GM23338 (cell line): ENCODE measurements at regions not wholly inside any gene's neighbourhood (a gene's known extent, or its start where the extent isn't known, plus 50 kb on each side); places are given as distances from the start of the nearest gene placed in this dataset.

ENCODE experiments used
- ATAC-seq: fragments of 200-7000 bp; cut with Tn5 transposase; 3 replicates; pipeline ENCODE4 v1.9.1; 2020
- DNase-seq: peaks from one replicate; pipeline ENCODE4 v3.0.0-alpha.2; 2015; ENCODE audit warnings: low spot score
- H2AFZ ChIP-seq: fragments of 200-600 bp; sonication (generic); 2 replicates; pipeline ENCODE4 v1.8.0; 2016; ENCODE audit warnings: antibody characterized with exemption, mild to moderate bottlenecking, moderate library complexity
- H3F3A ChIP-seq: fragments of 200-600 bp; sonication (generic); replicated peaks from 2 replicates; pipeline ENCODE4 v1.8.0; 2017; ENCODE audit warnings: antibody characterized with exemption, mixed run types, low read depth
- H3K27ac ChIP-seq: fragments of 200-600 bp; sonication (generic); 2 replicates; pipeline ENCODE4 v1.6.1; 2016; ENCODE audit warnings: low read depth
- H3K27me3 ChIP-seq: fragments of 200-600 bp; sonication (generic); 2 replicates; pipeline ENCODE4 v1.8.0; 2016; ENCODE audit warnings: mild to moderate bottlenecking, mixed run types, moderate library complexity; ENCODE audit not compliant: insufficient read depth
- H3K36me3 ChIP-seq: fragments of 200-600 bp; sonication (generic); 2 replicates; pipeline ENCODE4 v1.8.0; 2016; ENCODE audit warnings: mild to moderate bottlenecking; ENCODE audit not compliant: insufficient read depth
- H3K4me1 ChIP-seq: fragments of 200-600 bp; sonication (generic); 2 replicates; pipeline ENCODE4 v1.8.0; 2016; ENCODE audit warnings: mild to moderate bottlenecking, moderate library complexity; ENCODE audit not compliant: insufficient read depth
- H3K4me2 ChIP-seq: fragments of 200-600 bp; sonication (generic); 2 replicates; pipeline ENCODE4 v1.7.1; 2017; ENCODE audit warnings: mixed run types
- H3K4me3 ChIP-seq: fragments of 200-600 bp; sonication (generic); 2 replicates; pipeline ENCODE4 v1.6.1; 2016; ENCODE audit warnings: mixed run types
- H3K79me2 ChIP-seq: fragments of 200-600 bp; sonication (generic); replicated peaks from 2 replicates; pipeline ENCODE4 v1.8.0; 2017; ENCODE audit warnings: mild to moderate bottlenecking; ENCODE audit not compliant: insufficient read depth
- H3K9me2 ChIP-seq: fragments of 200-600 bp; sonication (generic); 2 replicates; pipeline ENCODE4 v1.8.0; 2017; ENCODE audit not compliant: insufficient read depth
- H4K20me1 ChIP-seq: fragments of 200-600 bp; sonication (generic); replicated peaks from 2 replicates; pipeline ENCODE4 v1.8.0; 2017; ENCODE audit warnings: mild to moderate bottlenecking; ENCODE audit not compliant: insufficient read depth
- H3K27ac Mint-ChIP-seq: 2 replicates; pipeline ENCODE4 v1.8.0; 2020; ENCODE audit warnings: inconsistent platforms, mild to moderate bottlenecking, moderate library complexity, mixed read lengths
- H3K27me3 Mint-ChIP-seq: 3 replicates; pipeline ENCODE4 v1.8.0; 2022; ENCODE audit warnings: low read depth, mild to moderate bottlenecking, moderate library complexity, mixed read lengths, inconsistent platforms; ENCODE audit not compliant: insufficient read depth, poor library complexity
- H3K36me3 Mint-ChIP-seq: 3 replicates; pipeline ENCODE4 v1.8.0; 2021; ENCODE audit warnings: low read depth, mild to moderate bottlenecking, inconsistent platforms, moderate library complexity, mixed read lengths
- H3K4me1 Mint-ChIP-seq: 3 replicates; pipeline ENCODE4 v1.8.0; 2020; ENCODE audit warnings: mild to moderate bottlenecking, inconsistent platforms, mixed read lengths
- H3K4me3 Mint-ChIP-seq: 3 replicates; pipeline ENCODE4 v1.8.0; 2021; ENCODE audit warnings: moderate library complexity, mild to moderate bottlenecking, inconsistent platforms, mixed read lengths
- H3K9me3 Mint-ChIP-seq: 3 replicates; pipeline ENCODE4 v1.8.0; 2020; ENCODE audit warnings: moderate library complexity, mild to moderate bottlenecking, inconsistent platforms, mixed read lengths
- CREB1 ChIP-seq: fragments of 250-450 bp; sonication (Bioruptor Pico); IDR thresholded peaks from 2 replicates; pipeline ENCODE4 v1.5.0; 2020; ENCODE audit warnings: low read depth, mild to moderate bottlenecking, moderate library complexity
- CTCF ChIP-seq, 2 experiments: fragments of 200-600 bp in 1 of 2; sonication (generic) in 1 of 2; conservative IDR thresholded peaks; 2 replicates each; pipeline versions ENCODE4 v1.5.1 to v1.6.1; 2016 to 2017; ENCODE audit warnings: antibody characterized with exemption in 2 of 2, low read depth in 2 of 2, mild to moderate bottlenecking in 2 of 2, moderate library complexity in 1 of 2
- ETS1 ChIP-seq: IDR thresholded peaks from 2 replicates; pipeline ENCODE4 v1.6.1; 2016; ENCODE audit warnings: antibody characterized with exemption
- JUNB ChIP-seq: IDR thresholded peaks from one replicate; pipeline ENCODE4 v1.6.1; 2016; ENCODE audit warnings: antibody characterized with exemption; ENCODE audit not compliant: unreplicated experiment
- REST ChIP-seq: IDR thresholded peaks from one replicate; pipeline ENCODE4 v1.6.1; 2018; ENCODE audit warnings: antibody characterized with exemption; ENCODE audit not compliant: unreplicated experiment
- STAT1 ChIP-seq: IDR thresholded peaks from one replicate; pipeline ENCODE4 v1.6.1; 2016; ENCODE audit warnings: antibody characterized with exemption; ENCODE audit not compliant: unreplicated experiment
- ZNF114 ChIP-seq: fragments of 250-450 bp; sonication (Bioruptor Pico); IDR thresholded peaks from 2 replicates; pipeline ENCODE4 v1.5.0; 2020; ENCODE audit warnings: mild to moderate bottlenecking, moderate library complexity
- ZNF331 ChIP-seq: fragments of 250-450 bp; sonication (Bioruptor Pico); IDR thresholded peaks from 2 replicates; pipeline ENCODE4 v1.5.0; 2020; ENCODE audit warnings: low read depth, mild to moderate bottlenecking, moderate library complexity
- ZNF462 ChIP-seq: fragments of 250-450 bp; sonication (Bioruptor Pico); IDR thresholded peaks from 2 replicates; pipeline ENCODE4 v1.5.0; 2020; ENCODE audit warnings: mild to moderate bottlenecking, moderate library complexity

GRCh38 chr3:90025019-90025418 is 917.6 kb downstream of the EPHA3 start (continued):
- TF ChIP-seq ZNF114 (CRISPR knock-in tag) (no peak), ETS1 (no peak), REST (no peak), CREB1 (no peak)

- 0 out of 2 replicates have a peak overlapping the region, but pooled peaks have one; percentile 25 for H2AFZ ChIP-seq
- H3K9me2 ChIP-seq = no peaks in the 10 kb centered on the region; the same call in 1 of the 2 replicates
- H3K4me1 ChIP-seq = no peaks in the 10 kb centered on the region
- no peak overlapping the region for H3K4me2 ChIP-seq
- H3K9me3 Mint-ChIP-seq = no peaks in the 10 kb centered on the region
- H3K36me3 ChIP-seq = no peaks in the 10 kb centered on the region
- ATAC-seq (no peak), DNase-seq (no peak)
- H3K36me3 Mint-ChIP-seq = no peaks in the 10 kb centered on the region
- H3F3A ChIP-seq = no peaks in the 10 kb centered on the region
- H3K79me2 ChIP-seq = no peaks in the 10 kb centered on the region
- no peaks in the 10 kb centered on the region for H3K27me3 ChIP-seq
- H3K27ac Mint-ChIP-seq = no peak overlapping the region
- no peaks in the 10 kb centered on the region for H3K4me1 Mint-ChIP-seq
- H3K27ac ChIP-seq = no peak overlapping the region
- peaks cover 1% of the 10 kb centered on the region for H3K27me3 Mint-ChIP-seq
- no peak overlapping the region for H3K4me3 ChIP-seq
- H3K4me3 Mint-ChIP-seq = no peak overlapping the region
- no peaks in the 10 kb centered on the region for H4K20me1 ChIP-seq
- TF ChIP-seq JUNB (no peak), STAT1 (no peak), ZNF462 (CRISPR knock-in tag) (no peak), CTCF (conservative IDR thresholded peaks at IDR 0.05; ENCODE audit: low read depth in 2 of 2) (no peak), REST (no peak), ZNF331 (no peak)
Observed at GRCh38 chr3:90026406-90026805, 919.0 kb downstream of the EPHA3 start.
